Neural cell (in vitro differentiated cells): ENCODE measurements at regions not wholly inside any gene's neighbourhood (a gene's known extent, or its start where the extent isn't known, plus 50 kb on each side); places are given as distances from the start of the nearest gene placed in this dataset.
"Not testable (repeated sequence)": the region's sequence is repeated elsewhere in the genome, so short reads cannot be mapped to it uniquely, and the experiment has no call there.

Experiments used
- H2AFZ ChIP-seq: fragments of 200-600, 300-800 bp; sonication (generic), shearing (Covaris generic); 2 replicates; pipeline ENCODE4 v1.6.0; 2014; ENCODE audit warnings: low read depth, mild to moderate bottlenecking, antibody characterized with exemption, low read length, moderate library complexity
- H3F3A ChIP-seq: fragments of 200-600 bp; shearing (Covaris generic); 2 replicates; pipeline ENCODE4 v1.6.1; 2016; ENCODE audit warnings: mild to moderate bottlenecking, moderate library complexity, mixed read lengths, antibody characterized with exemption, low read length; ENCODE audit not compliant: insufficient read depth, poor library complexity, severe bottlenecking
- H3K27ac ChIP-seq: fragments of 200-600, 300-800 bp; sonication (generic), shearing (Covaris generic); 2 replicates; pipeline ENCODE4 v1.5.1; 2014; ENCODE audit warnings: mild to moderate bottlenecking, low read length, moderate library complexity
- H3K27me3 ChIP-seq: fragments of 300-800, 200-600 bp; sonication (generic), shearing (Covaris generic); 2 replicates; pipeline ENCODE4 v1.6.0; 2014; ENCODE audit warnings: mild to moderate bottlenecking, low read depth, low read length, moderate library complexity; ENCODE audit not compliant: insufficient read depth
- H3K36me3 ChIP-seq: fragments of 300-800, 200-600 bp; sonication (generic), shearing (Covaris generic); 2 replicates; pipeline ENCODE4 v1.5.1; 2014; ENCODE audit warnings: mild to moderate bottlenecking, antibody characterized with exemption, low read length, moderate library complexity; ENCODE audit not compliant: insufficient read depth
- H3K4me2 ChIP-seq: fragments of 300-800, 200-600 bp; sonication (generic), shearing (Covaris generic); 2 replicates; pipeline ENCODE4 v1.6.0; 2014; ENCODE audit warnings: mild to moderate bottlenecking, low read length
- H3K4me3 ChIP-seq: fragments of 300-800, 200-600 bp; sonication (generic), shearing (Covaris generic); 2 replicates; pipeline ENCODE4 v1.5.1; 2014; ENCODE audit warnings: mild to moderate bottlenecking, low read length, moderate library complexity
- H3K79me2 ChIP-seq: fragments of 200-600 bp; shearing (Covaris generic); replicated peaks from 2 replicates; pipeline ENCODE4 v1.6.0; 2014; ENCODE audit warnings: mild to moderate bottlenecking, low read length, moderate library complexity; ENCODE audit not compliant: insufficient read depth
- H3K9ac ChIP-seq: fragments of 300-800, 200-600 bp; sonication (generic), shearing (Covaris generic); 2 replicates; pipeline ENCODE4 v1.6.1; 2016; ENCODE audit warnings: mild to moderate bottlenecking, low read length, mixed read lengths
- H3K9me2 ChIP-seq: fragments of 200-600 bp; shearing (Covaris generic); 2 replicates; pipeline ENCODE4 v1.6.1; 2016; ENCODE audit warnings: mild to moderate bottlenecking, low read length, mixed read lengths; ENCODE audit not compliant: insufficient read depth
- H3K9me3 ChIP-seq: fragments of 200-600, 300-800 bp; sonication (generic), shearing (Covaris generic); 2 replicates; pipeline ENCODE4 v1.6.1; 2016; ENCODE audit warnings: mild to moderate bottlenecking, mixed run types, low read length, moderate library complexity, mixed read lengths
- H4K20me1 ChIP-seq: fragments of 200-600 bp; shearing (Covaris generic); 2 replicates; pipeline ENCODE4 v1.6.1; 2016; ENCODE audit warnings: mild to moderate bottlenecking, mixed run types; ENCODE audit not compliant: insufficient read depth
- CTCF ChIP-seq: fragments of 450-650 bp; IDR thresholded peaks from 2 replicates; pipeline ENCODE4 v1.5.1; 2014; ENCODE audit warnings: antibody characterized with exemption, mild to moderate bottlenecking, moderate library complexity; ENCODE audit not compliant: poor library complexity, severe bottlenecking
- EP300 ChIP-seq: fragments of 450-650 bp; conservative IDR thresholded peaks from 2 replicates; pipeline ENCODE4 v1.6.1; 2014; ENCODE audit warnings: antibody characterized with exemption, mild to moderate bottlenecking, moderate library complexity; ENCODE audit not compliant: poor library complexity, severe bottlenecking
- EZH2 ChIP-seq: fragments of 200-600, 300-800 bp; shearing (Covaris generic), sonication (generic); IDR thresholded peaks from 2 replicates; pipeline ENCODE4 v1.6.1; 2014; ENCODE audit warnings: antibody characterized with exemption, low read length, borderline replicate concordance, mild to moderate bottlenecking; ENCODE audit not compliant: insufficient read depth, poor library complexity, severe bottlenecking
- MXI1 ChIP-seq: fragments of 450-650 bp; conservative IDR thresholded peaks from 2 replicates; pipeline ENCODE4 v1.6.1; 2014; ENCODE audit warnings: antibody characterized with exemption, mild to moderate bottlenecking; ENCODE audit not compliant: poor library complexity, severe bottlenecking
- POLR2AphosphoS5 ChIP-seq: IDR thresholded peaks from 2 replicates; pipeline ENCODE4 v1.6.1; 2012
- RAD21 ChIP-seq: fragments of 450-650 bp; conservative IDR thresholded peaks from 2 replicates; pipeline ENCODE4 v1.6.1; 2014; ENCODE audit warnings: antibody characterized with exemption, mild to moderate bottlenecking, moderate library complexity
- REST ChIP-seq: IDR thresholded peaks from 2 replicates; pipeline ENCODE4 v1.6.1; 2012; ENCODE audit warnings: borderline replicate concordance
- SMC3 ChIP-seq: fragments of 450-650 bp; conservative IDR thresholded peaks from 2 replicates; pipeline ENCODE4 v1.6.1; 2014; ENCODE audit warnings: antibody characterized with exemption, mild to moderate bottlenecking, moderate library complexity; ENCODE audit not compliant: poor library complexity
- TAF1 ChIP-seq: IDR thresholded peaks from 2 replicates; pipeline ENCODE4 v1.6.1; 2012; ENCODE audit warnings: low read depth

GRCh38 chr3:124346487-124346886, 354.6 kb upstream of the ROPN1 start:
- no peak overlapping the region for H3K4me3 ChIP-seq
- no peaks in the 10 kb centered on the region for H3K79me2 ChIP-seq
- no peak overlapping the region for H3K27ac ChIP-seq
- no peak for TF ChIP-seq MXI1
- no peak for TF ChIP-seq RAD21
- TF ChIP-seq REST: no peak
- TF ChIP-seq CTCF: no peak
- TF ChIP-seq SMC3: no peak
- no peak for TF ChIP-seq TAF1
- no peak for TF ChIP-seq POLR2AphosphoS5
- TF ChIP-seq EP300: no peak
- TF ChIP-seq EZH2: no peak
- H2AFZ ChIP-seq: no peak overlapping the region
- H4K20me1 ChIP-seq: no peaks in the 10 kb centered on the region
- H3K27me3 ChIP-seq: no peaks in the 10 kb centered on the region
- no peak overlapping the region for H3K4me2 ChIP-seq
- H3K36me3 ChIP-seq: no peaks in the 10 kb centered on the region
- H3F3A ChIP-seq: no peaks in the 10 kb centered on the region
- no peaks in the 10 kb centered on the region for H3K9me2 ChIP-seq
- H3K9me3 ChIP-seq: no peaks in the 10 kb centered on the region
- no peak overlapping the region for H3K9ac ChIP-seq

- no peak overlapping the region for H3K4me3 ChIP-seq
- no peaks in the 10 kb centered on the region for H3K9me3 ChIP-seq
- H3K4me2 ChIP-seq: no peak overlapping the region
- no peaks in the 10 kb centered on the region for H4K20me1 ChIP-seq
- H3F3A ChIP-seq: no peaks in the 10 kb centered on the region
- H3K9ac ChIP-seq: no peak overlapping the region
- H3K27ac ChIP-seq: no peak overlapping the region
- H3K9me2 ChIP-seq: no peaks in the 10 kb centered on the region
- no peaks in the 10 kb centered on the region for H3K36me3 ChIP-seq
- no peaks in the 10 kb centered on the region for H3K27me3 ChIP-seq
- TF ChIP-seq POLR2AphosphoS5: no peak
- TF ChIP-seq RAD21: no peak
- no peak for TF ChIP-seq MXI1
- no peak for TF ChIP-seq CTCF
- TF ChIP-seq TAF1: no peak
- TF ChIP-seq SMC3: no peak
- TF ChIP-seq EZH2: no peak
- no peak for TF ChIP-seq EP300
- no peak for TF ChIP-seq REST
- H2AFZ ChIP-seq: no peak overlapping the region
- H3K79me2 ChIP-seq: no peaks in the 10 kb centered on the region
Observed at GRCh38 chr3:124347418-124347817, 355.5 kb upstream of the ROPN1 start.

GRCh38 chr3:124348555-124348954, 356.6 kb upstream of the ROPN1 start:
- H3K79me2 ChIP-seq, H3K27me3 ChIP-seq, H3K36me3 ChIP-seq, H3K4me3 ChIP-seq, H4K20me1 ChIP-seq, H3F3A ChIP-seq, H3K9me2 ChIP-seq, H2AFZ ChIP-seq, H3K9ac ChIP-seq, H3K27ac ChIP-seq, H3K4me2 ChIP-seq, H3K9me3 ChIP-seq: not testable (repeated sequence)
